HG03097 (cell line): ENCODE measurements at regions not wholly inside any gene's neighbourhood (a gene's known extent, or its start where the extent isn't known, plus 50 kb on each side); places are given as distances from the start of the nearest gene placed in this dataset.
"Not testable (repeated sequence)": the region's sequence is repeated elsewhere in the genome, so short reads cannot be mapped to it uniquely, and the experiment has no call there.

ENCODE experiments used
- ATAC-seq: cut with Tn5 transposase; IDR thresholded peaks from one replicate; pipeline ENCODE4 v1.9.1; 2021; ENCODE audit not compliant: unreplicated experiment, low FRiP score

- ATAC-seq: no peak
Measured at GRCh38 chr13:89502286-89502685, 1831.1 kb downstream of the SLITRK5 start.

DNA sequence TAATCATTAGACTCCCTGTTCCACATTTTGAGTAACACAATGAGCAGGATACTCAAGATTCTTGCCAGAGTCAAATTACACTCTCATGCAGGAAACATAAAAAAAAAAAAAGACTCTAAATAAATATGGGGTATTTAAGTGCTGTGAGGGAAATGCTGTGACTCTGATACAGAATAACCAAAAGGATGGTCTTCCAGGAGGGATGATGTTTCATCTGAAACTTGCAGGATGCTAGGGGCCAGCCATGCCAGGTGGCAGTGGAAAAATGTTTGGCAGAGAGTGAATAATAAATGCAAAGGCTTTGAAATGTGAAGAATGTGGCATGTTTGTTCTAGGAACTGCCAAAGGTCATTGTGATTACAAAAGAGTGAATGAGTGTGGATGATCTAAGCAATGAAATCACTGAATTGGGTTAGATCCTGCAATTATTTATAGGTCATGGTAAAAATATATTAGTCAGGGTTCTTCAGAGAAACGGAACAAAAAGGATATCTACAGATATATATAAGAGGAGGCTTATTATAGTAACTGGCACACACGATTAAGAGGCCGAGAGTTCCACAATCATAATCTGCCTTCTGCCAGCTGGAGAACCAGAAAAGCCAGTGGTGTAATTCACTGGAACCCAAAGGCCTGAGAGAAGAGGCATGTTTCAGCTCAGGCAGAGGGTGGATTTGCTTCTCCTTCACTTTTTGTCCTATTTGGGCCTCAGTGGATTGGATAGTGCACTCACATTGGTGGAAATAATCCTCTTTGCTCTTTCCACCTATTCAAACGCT lies 1832.8 kb upstream of the MIR17HG start:
- ATAC-seq: no peak

- ATAC-seq: no peak
Measured at GRCh38 chr13:89515948-89516347, 1831.5 kb upstream of the MIR17HG start.

- no peak for ATAC-seq
Measured at GRCh38 chr13:89518289-89519077, 1829.0 kb upstream of the MIR17HG start.

- ATAC-seq: no peak
Measured at GRCh38 chr13:89520468-89520867, 1827.0 kb upstream of the MIR17HG start.

- ATAC-seq: not testable (repeated sequence)
Measured at GRCh38 chr13:89521672-89522071, 1825.8 kb upstream of the MIR17HG start.

GRCh38 chr13:89541091-89542030 lies 1806.1 kb upstream of the MIR17HG start:
- no peak for ATAC-seq

GRCh38 chr13:89550938-89551337 lies 1796.5 kb upstream of the MIR17HG start:
- ATAC-seq: no peak

DNA sequence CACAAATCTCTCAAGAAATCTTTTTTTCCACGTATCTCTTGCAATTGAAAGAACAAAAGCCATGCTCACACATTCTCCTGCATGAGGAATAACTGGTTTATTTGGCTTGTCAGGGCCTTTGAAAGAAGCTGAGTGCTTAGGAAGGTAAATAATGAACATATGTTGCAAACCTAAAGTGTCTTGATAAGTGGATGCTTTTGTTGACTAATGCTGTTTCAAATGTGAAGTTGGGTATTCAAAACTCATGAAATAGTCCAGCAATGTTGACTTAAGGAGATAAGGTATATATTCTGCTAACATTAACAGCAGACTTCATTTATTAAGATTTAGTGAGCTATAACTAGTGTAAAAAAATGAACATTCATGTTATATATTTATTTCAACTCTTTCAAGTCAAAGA lies 1792.7 kb upstream of the MIR17HG start:
- no peak for ATAC-seq

DNA sequence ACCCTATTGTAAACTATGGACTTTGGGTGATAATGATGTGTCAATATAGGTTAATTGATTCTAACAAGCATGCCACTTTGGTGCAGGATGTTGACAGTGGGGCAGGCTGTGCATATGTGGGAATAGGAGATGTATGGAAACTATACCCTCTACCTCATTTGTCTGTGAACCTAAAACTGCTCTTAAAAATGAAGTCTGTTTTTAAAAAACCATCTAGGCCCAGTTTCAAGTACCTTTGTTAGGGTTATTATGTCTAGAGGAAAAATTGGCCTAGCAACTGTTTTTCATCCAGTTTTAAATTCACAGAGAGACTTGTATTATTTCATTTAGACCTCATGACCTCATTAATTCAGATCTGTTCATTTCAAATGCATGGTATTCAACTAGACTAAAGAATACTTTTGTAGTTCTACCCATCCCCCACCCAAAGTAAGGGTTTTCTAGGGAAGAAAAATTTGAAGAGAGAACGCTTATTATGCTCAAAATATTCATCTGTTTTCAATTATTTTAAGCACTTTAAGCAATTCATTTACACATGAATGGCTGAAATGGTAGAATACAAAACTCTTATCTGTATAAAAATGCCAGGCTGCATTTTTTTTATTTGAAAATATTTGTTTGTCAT lies 1781.9 kb upstream of the MIR17HG start:
- ATAC-seq: no peak

GRCh38 chr13:89567025-89567424 lies 1780.5 kb upstream of the MIR17HG start:
- ATAC-seq: no peak

- ATAC-seq: no peak
Measured at GRCh38 chr13:89568276-89568675, 1779.2 kb upstream of the MIR17HG start.

DNA sequence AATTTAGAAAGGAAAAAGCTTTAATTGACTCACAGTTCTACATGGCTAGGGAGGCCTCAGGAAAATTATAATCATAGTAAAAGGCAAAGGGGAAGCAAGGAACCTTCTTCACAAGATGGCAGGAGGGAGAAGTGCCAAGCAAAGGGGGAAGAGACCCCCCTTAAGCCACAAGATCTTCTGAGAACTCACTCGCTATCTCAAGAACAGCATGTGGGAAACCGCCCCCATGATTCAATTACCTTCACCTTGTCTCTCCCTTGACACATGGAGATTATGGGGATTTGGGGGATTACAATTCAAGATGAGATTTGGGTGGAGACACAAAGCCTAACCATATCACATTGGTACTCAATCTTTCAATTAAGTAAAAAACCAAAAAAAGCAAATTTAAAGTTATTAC lies 1778.7 kb upstream of the MIR17HG start:
- ATAC-seq: no peak

- ATAC-seq: no peak
Measured at GRCh38 chr13:89571676-89572075, 1775.8 kb upstream of the MIR17HG start.

DNA sequence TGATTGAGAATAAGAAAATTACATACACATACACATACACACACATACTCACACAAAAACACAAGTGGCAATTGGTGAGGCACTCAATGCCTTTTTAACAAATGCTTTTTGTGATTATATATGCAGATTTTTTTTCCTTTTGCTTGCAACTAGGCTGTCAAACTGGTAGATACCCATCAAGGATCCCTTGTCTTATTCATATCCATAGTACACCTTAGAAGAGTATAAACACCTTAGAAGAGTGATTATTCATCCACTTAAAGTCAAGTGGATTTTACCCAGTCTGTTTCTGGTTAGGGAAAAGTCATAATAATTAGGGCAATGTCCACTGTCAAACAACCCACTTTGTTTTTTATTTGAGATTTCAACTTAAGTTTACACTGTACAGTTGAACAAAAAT lies 1773.4 kb upstream of the MIR17HG start:
- ATAC-seq: no peak

DNA sequence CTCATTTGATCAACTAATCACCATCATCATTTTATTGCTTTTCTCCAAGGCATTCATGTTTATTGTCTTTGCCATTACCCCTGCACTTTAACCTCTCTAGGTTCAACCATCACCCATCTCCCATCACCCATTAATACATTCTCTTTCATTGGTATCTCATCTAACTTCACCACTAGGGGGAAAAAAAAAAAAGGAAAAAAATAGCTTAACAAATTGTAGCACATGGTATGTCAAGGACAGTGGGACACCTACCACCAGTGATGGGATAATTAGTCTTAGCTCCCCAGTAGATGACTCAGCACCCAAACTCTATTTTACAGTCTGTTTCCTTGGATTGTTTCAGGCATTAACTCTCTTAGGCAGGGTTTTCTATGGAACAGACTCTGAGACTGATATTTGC lies 1770.2 kb upstream of the MIR17HG start:
- no peak for ATAC-seq

GRCh38 chr13:89584058-89584620 lies 1763.3 kb upstream of the MIR17HG start:
- ATAC-seq: no peak

DNA sequence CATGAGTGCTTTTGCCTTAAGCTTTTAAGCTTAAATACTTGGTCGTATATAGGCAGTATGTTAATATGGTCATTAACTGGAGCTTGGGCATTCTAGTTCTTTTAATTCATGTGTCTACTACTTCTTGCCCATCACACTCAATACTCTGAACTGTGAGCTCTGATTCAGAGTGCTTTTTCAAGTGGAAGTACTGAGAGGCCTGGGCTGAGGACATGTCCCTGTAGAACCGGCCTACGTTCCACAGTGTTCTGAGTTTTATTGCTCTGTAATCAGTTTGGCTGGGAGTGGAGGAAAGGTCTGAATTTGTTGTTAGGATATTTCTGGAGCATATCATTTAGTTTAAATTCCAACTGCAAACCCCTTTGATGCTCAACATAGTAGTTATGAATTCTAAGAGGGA lies 1744.8 kb upstream of the MIR17HG start:
- ATAC-seq: no peak

- ATAC-seq: no peak
Measured at GRCh38 chr13:89603187-89603586, 1744.3 kb upstream of the MIR17HG start.

GRCh38 chr13:89609318-89609717 lies 1738.2 kb upstream of the MIR17HG start:
- no peak for ATAC-seq
